Renal cortex interstitium (tissue), 11 donors: ENCODE measurements at regions not wholly inside any gene's neighbourhood (a gene's known extent, or its start where the extent isn't known, plus 50 kb on each side); places are given as distances from the start of the nearest gene placed in this dataset.

Source experiments
- DNase-seq, 11 donors: peaks; one replicate each; pipeline ENCODE4 v3.0.0-alpha.2; 2013; ENCODE audit warnings: low read depth in 9 of 11, low spot score in 4 of 11; ENCODE audit errors: extremely low read depth in 1 of 11

DNA sequence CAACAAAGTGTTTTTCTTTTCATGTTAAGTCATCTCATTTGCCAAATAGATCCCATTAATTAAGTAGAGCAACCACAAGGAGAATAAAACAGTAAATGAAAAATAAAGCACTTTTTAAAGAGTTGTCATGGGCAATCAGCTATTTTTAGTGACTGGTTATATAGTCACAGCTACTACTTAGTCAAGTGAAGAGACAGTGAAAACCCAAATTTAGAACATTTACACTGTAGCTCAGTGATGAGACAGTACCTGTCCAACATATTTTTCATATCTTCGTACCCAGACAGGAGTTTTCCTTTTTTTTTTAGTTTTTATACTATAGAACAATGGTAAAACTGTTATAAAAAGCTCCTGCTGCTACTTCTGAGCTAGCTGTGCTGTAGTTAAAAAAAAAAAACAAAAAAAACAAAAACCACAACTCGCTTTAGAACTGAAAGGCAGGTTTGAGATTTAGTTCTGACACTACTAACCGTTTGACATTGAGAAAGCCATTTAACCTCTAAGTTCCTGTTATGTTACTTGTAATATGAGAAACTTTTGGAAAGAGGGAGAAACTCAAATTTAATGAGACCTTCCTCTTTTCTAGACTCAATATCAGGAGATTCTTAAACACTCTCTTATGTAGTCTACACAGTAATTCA is 777.5 kb downstream of the ADGRL2 start:
- DNase-seq, result no peak

DNA sequence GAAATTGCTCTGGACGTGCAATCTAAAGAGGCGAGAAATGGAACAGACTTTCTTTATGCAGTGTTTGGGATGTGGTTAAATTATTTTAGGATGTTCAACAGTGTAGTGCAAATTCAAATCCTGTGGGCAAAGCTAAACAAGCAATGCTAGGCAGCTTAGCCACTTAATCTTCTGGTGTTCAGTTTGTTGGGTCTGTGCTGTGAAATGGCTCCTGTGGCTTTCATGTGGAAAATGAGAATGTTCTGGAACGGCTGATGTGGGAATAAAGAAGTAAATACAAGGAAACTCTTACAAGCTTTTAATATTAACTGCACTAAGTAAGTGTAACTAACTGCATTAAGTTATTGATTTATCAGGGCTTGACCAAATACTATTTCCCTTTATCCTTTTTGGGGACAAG is 766.6 kb downstream of the ADGRL2 start:
- no peak for DNase-seq

DNA sequence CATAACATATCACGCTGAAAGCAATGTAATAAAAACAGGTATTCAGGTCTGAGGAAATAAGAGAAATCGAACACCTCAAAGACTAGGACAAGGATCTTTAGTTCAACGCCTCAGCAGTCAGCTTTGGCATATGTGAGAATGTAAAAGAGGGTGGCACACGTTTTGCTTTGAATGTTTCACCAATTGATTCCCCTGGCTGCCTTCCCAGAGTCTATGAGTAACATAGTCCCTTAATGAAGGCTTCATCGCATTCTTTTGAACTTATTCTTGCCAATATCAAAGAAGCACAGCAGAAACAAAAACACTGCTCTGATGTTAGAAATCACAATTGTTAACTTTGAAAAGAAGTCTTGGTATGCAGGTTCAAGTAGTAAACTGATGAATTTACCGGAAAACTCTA is 764.8 kb downstream of the ADGRL2 start:
- no peak for DNase-seq

DNA sequence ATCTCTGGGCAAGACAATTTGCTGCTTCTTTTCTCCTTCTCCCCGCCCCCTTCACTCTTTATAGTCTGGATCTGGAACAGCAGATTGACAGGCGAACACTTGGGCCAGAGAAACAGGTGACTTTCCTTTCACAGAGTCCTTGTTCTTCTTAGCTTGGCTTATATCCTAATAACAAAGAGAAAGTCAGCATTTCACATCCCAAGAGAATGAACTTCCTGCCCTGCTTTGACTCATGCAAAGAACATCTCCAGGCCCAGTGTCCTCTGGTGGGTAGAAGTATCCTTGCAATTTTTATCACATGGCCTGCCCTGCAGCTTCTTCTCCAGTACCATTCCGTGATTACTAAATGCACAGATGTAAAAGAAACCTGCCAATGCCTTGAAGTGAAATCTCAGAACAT is 764.4 kb downstream of the ADGRL2 start:
- DNase-seq, result no peak

DNA sequence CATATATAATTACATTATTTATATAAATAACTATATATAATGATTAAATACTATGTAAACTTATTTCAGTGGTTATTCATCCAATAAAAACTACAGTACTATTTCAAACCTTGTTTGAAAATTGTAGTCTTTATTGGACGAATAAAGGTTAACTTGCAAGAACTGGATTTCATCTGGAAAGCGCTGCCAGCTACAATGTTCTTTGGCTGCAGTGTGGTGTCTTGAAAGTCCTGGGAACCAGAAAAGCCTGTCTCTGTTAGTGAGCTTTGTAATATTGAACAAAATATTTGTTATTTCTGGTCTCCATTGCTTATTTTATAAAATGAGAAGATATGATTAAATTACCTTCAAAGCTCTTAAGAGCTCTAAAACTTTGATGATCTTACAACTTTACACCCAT is 763.6 kb downstream of the ADGRL2 start:
- no peak for DNase-seq

DNA sequence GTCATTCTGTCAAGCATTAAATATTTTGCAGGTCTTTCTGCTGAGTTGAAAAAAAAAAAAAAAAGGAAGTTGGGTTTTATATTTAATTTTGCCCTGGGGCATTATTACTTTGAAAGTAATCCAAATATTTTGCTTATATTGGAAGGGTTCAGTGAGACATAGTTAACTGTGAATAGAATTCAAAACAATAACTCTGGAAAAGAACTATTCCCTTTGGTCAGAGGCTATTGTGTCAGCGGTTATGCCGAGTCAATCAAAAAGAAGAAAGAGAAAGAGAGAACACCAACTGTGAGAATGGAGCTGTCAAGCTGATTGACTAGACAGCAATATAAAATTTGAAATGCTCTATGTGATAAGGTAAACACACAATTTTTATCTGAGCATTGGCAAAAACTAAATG is 761.7 kb downstream of the ADGRL2 start:
- DNase-seq, result no peak

DNA sequence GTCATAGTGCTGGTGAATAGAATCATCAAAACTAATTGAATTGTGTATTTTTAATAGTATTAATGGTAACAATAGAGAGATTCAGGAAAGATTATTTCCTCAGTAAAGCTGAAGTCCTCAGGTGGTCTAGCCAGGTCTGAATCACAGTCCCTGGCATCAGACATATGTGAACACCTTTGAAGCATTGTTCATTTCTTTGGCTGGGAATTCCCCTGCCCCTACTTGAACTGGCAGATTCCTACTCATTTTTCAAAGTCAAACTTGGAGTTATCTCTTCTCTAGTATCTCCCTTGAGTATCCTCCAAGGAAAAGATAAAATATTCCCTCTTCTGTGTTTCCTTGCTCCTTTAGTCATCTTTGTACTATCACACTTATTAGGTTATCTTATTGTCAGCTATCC is 759.8 kb downstream of the ADGRL2 start:
- DNase-seq, result no peak

DNA sequence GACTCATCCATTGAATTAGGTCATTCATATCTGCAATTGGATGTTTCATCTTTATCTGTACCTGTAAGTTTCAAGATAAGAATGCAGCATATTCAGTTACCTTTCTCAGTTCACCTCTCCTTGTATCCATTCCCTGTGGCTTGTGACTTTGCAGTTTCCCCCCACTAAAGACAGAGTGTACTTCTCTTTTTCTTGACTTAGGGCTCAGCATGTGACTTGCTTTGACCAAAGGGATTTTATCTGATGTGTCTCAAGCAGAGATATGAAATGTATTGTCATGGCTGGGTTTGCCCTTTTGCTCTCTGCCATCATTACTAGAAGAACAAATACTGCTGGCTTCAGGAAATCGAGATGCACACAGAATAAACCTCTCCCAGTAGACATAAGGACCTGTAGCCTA is 754.8 kb downstream of the ADGRL2 start:
- DNase-seq, result no peak

DNA sequence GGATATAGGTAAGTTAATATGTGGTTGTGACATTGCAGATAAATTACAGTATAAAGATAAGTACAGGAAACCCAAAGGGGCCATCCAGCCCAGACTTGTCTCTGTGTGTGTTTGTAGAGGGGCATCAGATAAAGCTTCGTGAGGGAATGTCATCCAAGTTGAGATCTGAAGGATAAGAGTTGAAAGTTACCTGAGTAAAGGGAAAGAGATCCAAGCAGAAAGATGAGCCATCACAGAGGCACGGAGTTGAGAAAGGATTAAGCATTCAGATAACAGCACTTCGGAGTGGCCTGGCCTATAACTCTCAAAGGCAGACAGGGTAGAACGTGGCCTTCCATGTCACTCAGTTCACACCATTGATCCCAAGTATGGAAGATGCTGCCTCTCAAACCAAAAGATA is 749.1 kb downstream of the ADGRL2 start:
- DNase-seq, result no peak

DNA sequence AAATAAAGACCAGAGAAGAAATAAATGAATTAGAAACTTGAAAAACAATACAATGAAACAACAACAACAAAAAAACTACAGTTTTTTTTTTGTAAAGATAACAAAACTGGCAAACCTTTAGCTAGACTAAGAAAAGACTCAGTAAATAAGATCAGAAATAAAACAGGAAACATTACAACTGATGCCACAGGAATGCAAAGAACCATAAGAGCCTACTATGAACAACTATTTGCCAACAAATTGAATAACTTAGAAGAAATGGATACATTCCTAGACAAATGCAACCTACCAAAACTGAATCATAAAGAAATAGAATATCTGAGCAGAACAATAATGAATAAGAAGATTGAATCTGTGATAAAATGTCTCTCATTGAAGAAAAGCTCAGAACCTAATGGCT is 742.0 kb downstream of the ADGRL2 start:
- no peak for DNase-seq

DNA sequence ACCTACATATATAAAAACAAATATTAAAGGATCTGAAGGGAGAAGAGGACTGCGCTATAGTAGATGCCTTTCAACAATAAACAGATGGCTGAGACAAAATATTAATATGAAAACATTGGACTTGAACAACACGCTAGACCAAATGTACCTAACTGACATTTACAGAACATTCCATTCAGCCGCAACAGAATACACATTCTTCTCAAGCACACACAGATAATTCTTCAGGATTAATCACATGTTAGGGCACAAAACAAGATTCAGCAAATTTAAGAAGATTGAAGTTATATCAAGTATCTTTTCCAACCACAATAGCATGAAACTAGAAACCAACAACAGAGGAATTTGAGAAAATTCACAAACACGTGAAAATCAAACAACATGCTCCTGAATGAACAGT is 741.4 kb downstream of the ADGRL2 start:
- DNase-seq, result no peak

DNA sequence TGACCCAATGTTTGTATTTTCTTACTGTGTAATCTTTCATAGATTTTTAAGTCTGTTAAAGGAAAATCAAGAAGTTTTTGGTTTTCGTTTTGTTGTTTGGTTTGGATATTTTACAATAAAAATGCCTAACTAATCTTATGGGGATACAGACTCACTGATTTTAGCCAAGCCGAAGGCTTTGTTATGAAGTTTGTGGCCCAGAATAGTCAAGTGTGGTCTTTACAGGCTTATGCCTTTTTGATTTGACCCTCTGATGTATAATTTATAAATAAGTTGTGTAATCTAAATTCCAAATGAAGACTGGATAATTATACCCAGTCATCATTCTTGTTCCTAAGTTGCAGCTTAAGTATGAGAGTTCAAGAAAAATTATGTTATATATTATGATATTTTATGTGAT is 739.3 kb downstream of the ADGRL2 start:
- DNase-seq, result no peak

DNA sequence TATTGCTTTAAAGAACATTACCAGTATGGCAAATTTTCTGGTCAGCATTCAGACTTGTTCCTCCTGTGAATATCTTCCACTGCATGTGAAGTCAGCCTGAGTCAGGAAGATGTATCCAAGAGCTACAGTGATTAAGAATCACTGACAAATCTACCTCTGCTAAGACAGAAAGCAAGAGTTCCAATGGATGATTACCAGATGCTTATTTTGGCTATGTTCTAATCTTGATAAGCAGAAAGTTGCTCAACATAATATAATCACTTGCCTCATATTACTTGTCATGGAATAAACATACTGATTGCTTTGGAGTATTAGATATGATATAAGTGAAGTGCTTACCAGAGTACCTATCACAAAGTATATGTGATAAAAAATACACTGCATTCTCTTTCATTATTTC is 738.1 kb downstream of the ADGRL2 start:
- DNase-seq, result no peak

DNA sequence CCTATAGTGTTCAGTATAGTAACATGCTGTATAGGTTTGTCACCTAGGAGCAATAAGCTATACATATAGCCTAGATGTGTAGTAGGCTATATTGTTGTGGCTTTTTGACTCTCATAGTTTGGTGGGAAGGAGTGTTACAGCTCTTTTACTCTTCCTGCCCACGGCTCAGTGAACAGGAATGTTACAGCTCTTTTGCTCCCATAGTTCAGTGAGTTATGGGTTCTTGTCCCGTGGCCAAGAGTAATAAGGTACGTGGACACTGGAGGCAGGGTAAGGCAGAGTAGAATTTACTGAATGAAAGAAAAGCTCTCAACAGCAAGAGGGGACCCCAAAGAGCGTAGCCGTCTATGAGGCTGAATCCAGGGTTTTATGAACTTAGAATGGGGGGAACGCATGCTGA is 734.3 kb downstream of the ADGRL2 start:
- DNase-seq, result no peak

DNA sequence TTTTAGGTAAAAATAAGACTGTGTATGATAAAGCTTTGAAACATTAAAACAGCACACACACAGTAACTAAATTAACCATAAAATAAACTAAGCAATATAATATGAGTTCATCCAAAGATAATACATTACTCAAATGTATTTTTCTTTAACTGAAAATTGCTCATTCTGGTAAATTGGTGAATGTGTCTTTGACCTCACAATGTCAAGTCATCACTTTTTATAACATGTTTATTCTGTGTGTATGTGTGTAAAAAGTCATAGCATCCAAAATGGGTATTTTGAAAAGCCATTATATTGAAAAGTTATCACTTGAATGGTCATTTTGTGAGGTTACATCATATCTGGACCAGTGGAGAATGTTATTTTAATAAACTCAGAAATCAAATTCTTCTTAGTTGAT is 724.6 kb downstream of the ADGRL2 start:
- no peak for DNase-seq

DNA sequence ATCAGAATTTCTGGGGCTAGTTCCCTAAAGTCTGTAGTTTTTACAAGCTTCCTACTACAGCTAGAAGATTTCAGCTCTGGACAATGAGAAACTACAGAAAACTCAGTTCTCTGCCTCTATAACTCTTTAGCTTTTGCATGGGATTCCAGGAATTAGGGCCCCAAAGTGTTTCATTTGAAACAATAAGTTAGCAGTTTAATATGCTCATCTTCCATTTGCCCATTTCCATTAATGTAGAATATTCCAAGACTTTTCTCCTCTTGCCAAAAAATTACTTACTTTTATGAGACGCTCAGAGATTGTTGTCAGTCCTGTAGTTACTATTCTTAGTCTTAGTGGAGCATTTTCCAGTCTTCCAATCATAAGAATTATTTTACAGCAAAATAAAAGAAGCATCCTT is 719.9 kb downstream of the ADGRL2 start:
- DNase-seq, result no peak

DNA sequence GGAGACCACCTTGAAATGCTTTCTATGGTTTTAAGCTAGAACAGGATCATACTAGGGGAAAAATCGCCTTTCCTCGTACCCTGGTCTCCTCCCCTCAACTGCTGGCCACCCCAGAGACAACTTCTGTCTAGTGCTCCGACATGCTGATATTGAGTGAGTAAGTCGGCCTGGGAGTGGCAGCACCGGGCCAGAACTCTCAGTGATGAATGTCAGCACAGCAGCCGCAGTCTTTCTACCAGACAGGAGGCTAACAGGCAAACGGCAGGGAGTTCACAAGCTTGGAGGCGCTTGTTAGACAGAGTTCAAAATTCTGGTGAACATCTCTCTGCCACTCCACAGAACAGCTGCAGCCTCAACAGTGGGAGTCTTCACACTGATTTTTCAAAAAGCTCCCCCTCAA is 716.9 kb downstream of the ADGRL2 start:
- peak in 6 of 11 donors; percentile 17 to 41 (median 38) for DNase-seq

DNA sequence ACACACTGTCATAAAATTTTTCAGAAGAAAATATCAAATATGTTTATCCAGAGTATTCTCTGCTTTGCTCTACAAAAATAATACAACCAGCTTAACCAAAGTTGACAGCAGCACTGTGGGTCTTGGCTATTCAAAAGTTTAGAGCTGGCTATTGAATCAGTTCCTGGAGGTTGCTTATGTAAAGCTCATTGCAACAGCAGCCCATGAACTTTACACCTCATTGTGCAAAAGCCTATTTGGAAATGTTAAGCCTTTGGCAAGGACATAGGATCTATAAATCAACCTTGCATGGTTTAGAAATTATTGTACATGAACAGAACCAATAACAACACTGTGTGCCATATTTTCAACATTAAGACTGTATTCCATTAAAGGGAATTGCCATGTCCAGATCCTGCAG is 714.9 kb downstream of the ADGRL2 start:
- DNase-seq, result no peak

DNA sequence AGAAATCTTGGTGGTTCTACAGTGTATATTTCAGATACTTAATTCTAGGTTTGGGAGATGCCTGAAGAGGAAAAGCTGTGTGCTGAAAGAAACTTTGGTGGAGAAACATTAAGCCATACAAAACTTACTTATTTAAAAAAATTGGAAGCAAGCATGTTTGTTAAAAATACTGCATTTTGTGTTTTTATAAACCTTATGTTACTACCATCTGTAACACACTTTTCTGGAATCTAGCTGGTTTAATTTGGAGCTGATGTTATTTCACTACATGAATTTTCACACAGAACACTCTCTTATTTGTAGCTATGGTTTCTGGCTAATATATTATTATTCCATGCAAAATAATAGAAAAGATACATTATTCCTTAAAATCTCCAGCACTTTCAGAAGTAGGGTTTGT is 710.7 kb downstream of the ADGRL2 start:
- no peak for DNase-seq

DNA sequence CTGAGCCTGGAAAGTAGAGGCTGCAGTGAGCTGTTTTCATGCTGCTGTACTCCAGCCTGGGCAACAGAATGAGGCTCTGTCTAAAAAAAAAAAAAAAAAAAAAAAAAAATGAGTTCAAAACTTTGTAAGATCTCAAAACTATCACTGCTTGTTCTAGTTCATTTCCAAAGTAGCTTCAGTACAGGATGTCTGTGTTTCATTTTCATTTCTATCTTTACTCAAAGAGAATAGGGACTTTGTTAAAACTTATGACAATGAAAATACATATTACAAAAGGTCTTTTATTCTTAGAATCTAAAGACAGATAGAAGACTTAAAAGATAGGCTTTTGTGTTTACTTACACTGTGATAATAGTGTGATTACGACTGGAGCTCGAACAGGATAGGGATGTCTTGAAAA is 709.7 kb downstream of the ADGRL2 start:
- DNase-seq, result no peak

DNA sequence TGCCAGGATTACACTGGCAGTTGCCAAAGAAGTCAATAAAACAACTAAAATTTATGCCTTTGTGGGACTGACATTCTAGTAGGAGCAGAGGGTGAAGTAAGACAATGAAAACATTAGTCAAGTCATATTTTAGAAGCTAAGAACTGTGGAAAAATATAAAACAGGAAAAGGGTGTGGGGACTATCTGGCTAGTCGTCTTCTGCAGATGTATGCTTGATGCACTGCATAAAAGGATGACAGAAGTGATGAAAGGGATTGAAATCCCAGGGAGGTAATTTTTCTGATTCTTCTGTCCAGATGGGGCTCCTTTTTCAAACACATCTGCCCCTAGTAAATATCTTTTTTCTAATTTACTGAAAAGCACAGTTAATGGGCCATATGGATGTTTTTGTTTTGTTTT is 706.3 kb downstream of the ADGRL2 start:
- DNase-seq, result no peak

DNA sequence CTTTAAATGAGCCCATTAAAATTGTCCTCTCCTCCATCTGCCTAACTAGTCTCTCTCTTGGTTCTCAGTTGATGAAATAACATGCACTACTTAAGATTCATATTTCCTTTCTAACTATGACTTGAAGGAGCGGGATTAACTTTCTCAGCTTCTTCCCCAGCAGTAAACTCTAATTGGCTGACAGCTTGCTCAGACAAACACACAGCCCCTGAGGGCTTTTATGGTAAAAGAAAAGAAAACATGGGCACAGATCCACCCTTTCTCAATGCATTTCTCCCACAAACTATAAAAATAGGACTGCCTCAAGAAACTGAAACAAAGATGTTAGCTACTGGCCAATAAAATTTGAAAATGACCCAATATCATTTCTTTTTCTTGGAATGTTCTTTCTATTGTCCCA is 703.1 kb downstream of the ADGRL2 start:
- DNase-seq, result no peak
